ENCODE measurements at regions not wholly inside any gene's neighbourhood (a gene's known extent, or its start where the extent isn't known, plus 50 kb on each side); places are given as distances from the start of the nearest gene placed in this dataset.

- no peaks in the 10 kb centered on the region for H3K36me3 Mint-ChIP-seq
- peaks cover 0 to 3% (median 0%) of the 10 kb centered on the region in 6 donors for H3K9me3 Mint-ChIP-seq
- no peak overlapping the region for H3K27ac Mint-ChIP-seq
- H3K4me3 Mint-ChIP-seq = no peak overlapping the region
- peaks cover 0 to 5% (median 3%) of the 10 kb centered on the region in 3 donors for H3K27me3 Mint-ChIP-seq (ENCODE audit: low read depth in 3 of 3)
- H3K4me1 Mint-ChIP-seq = peaks cover 22 to 32% of the 10 kb centered on the region in 2 donors
- DNase-seq = no peak
Measured at GRCh38 chr3:23112491-23112890, 90.6 kb upstream of the UBE2E2 start.

- no peak for DNase-seq
- Mint-ChIP-seq H3K4me3 (no peak overlapping the region), H3K4me1 (peaks cover 16 to 24% of the 10 kb centered on the region in 2 donors), H3K27ac (no peak overlapping the region), H3K9me3 (peaks cover 0 to 8% (median 0%) of the 10 kb centered on the region in 6 donors), H3K36me3 (no peaks in the 10 kb centered on the region), H3K27me3 (ENCODE audit: low read depth in 3 of 3) (peaks cover 0 to 5% (median 0%) of the 10 kb centered on the region in 3 donors)
Measured at GRCh38 chr3:23113455-23114171, 89.5 kb upstream of the UBE2E2 start.

GRCh38 chr3:23114432-23114831, 88.7 kb upstream of the UBE2E2 start:
- peaks cover 16 to 22% of the 10 kb centered on the region in 2 donors for H3K4me1 Mint-ChIP-seq
- H3K4me3 Mint-ChIP-seq = peak overlapping the region in 1 of 5 donors; percentile 38
- H3K36me3 Mint-ChIP-seq = no peaks in the 10 kb centered on the region
- H3K9me3 Mint-ChIP-seq = peaks cover 0 to 8% (median 0%) of the 10 kb centered on the region in 6 donors
- peaks cover 0 to 5% (median 0%) of the 10 kb centered on the region in 3 donors for H3K27me3 Mint-ChIP-seq (ENCODE audit: low read depth in 3 of 3)
- no peak for DNase-seq
- H3K27ac Mint-ChIP-seq = no peak overlapping the region

GRCh38 chr3:23115171-23115877, 87.8 kb upstream of the UBE2E2 start:
- DNase-seq = no peak
- Mint-ChIP-seq H3K4me3 (peak overlapping the region in 4 of 5 donors; percentile 18 to 75 (median 44)), H3K4me1 (peaks cover 16 to 22% of the 10 kb centered on the region in 2 donors), H3K9me3 (peaks cover 0 to 8% (median 0%) of the 10 kb centered on the region in 6 donors), H3K27ac (no peak overlapping the region), H3K27me3 (ENCODE audit: low read depth in 3 of 3) (peaks cover 0 to 5% (median 0%) of the 10 kb centered on the region in 3 donors), H3K36me3 (no peaks in the 10 kb centered on the region)

- Mint-ChIP-seq H3K4me1 (peaks cover 16 to 22% of the 10 kb centered on the region in 2 donors), H3K27ac (no peak overlapping the region), H3K4me3 (no peak overlapping the region), H3K36me3 (no peaks in the 10 kb centered on the region), H3K27me3 (ENCODE audit: low read depth in 3 of 3) (peaks cover 0 to 5% (median 0%) of the 10 kb centered on the region in 3 donors), H3K9me3 (peaks cover 0 to 8% (median 0%) of the 10 kb centered on the region in 6 donors)
- no peak for DNase-seq
Measured at GRCh38 chr3:23116081-23116837, 86.9 kb upstream of the UBE2E2 start.

- H3K27ac Mint-ChIP-seq = no peak overlapping the region
- no peak overlapping the region for H3K4me3 Mint-ChIP-seq
- H3K27me3 Mint-ChIP-seq (ENCODE audit: low read depth in 3 of 3) = peaks cover 0 to 3% (median 0%) of the 10 kb centered on the region in 3 donors
- no peaks in the 10 kb centered on the region for H3K36me3 Mint-ChIP-seq
- DNase-seq = no peak
- H3K4me1 Mint-ChIP-seq = peaks cover 16 to 22% of the 10 kb centered on the region in 2 donors
- H3K9me3 Mint-ChIP-seq = peaks cover 0 to 6% (median 0%) of the 10 kb centered on the region in 6 donors
Measured at GRCh38 chr3:23117856-23118255, 85.3 kb upstream of the UBE2E2 start.

- Mint-ChIP-seq H3K27me3 (ENCODE audit: low read depth in 3 of 3) (peaks cover 0 to 4% (median 0%) of the 10 kb centered on the region in 3 donors), H3K4me3 (no peak overlapping the region), H3K36me3 (peaks cover 0 to 6% (median 0%) of the 10 kb centered on the region in 3 donors), H3K27ac (no peak overlapping the region), H3K9me3 (peaks cover 0 to 5% (median 0%) of the 10 kb centered on the region in 6 donors), H3K4me1 (no peaks in the 10 kb centered on the region)
- DNase-seq = no peak
Measured at GRCh38 chr3:23127196-23127595, 75.9 kb upstream of the UBE2E2 start.

- Mint-ChIP-seq H3K27me3 (ENCODE audit: low read depth in 3 of 3) (peaks cover 0 to 4% (median 0%) of the 10 kb centered on the region in 3 donors), H3K4me1 (no peaks in the 10 kb centered on the region), H3K4me3 (no peak overlapping the region), H3K9me3 (peaks cover 0 to 5% (median 0%) of the 10 kb centered on the region in 6 donors), H3K36me3 (peaks cover 0 to 6% (median 0%) of the 10 kb centered on the region in 3 donors), H3K27ac (no peak overlapping the region)
- DNase-seq = no peak
Measured at GRCh38 chr3:23128655-23129054, 74.5 kb upstream of the UBE2E2 start.

GRCh38 chr3:23129117-23129516, 74.0 kb upstream of the UBE2E2 start:
- Mint-ChIP-seq H3K4me1 (no peaks in the 10 kb centered on the region), H3K27ac (no peak overlapping the region), H3K4me3 (no peak overlapping the region), H3K36me3 (peaks cover 0 to 6% (median 0%) of the 10 kb centered on the region in 3 donors), H3K9me3 (peaks cover 0 to 5% (median 0%) of the 10 kb centered on the region in 6 donors), H3K27me3 (ENCODE audit: low read depth in 3 of 3) (peaks cover 0 to 4% (median 0%) of the 10 kb centered on the region in 3 donors)
- DNase-seq = no peak

GRCh38 chr3:23129817-23130216, 73.3 kb upstream of the UBE2E2 start:
- H3K4me1 Mint-ChIP-seq = no peaks in the 10 kb centered on the region
- H3K27me3 Mint-ChIP-seq (ENCODE audit: low read depth in 3 of 3) = peaks cover 0 to 4% (median under 1%) of the 10 kb centered on the region in 3 donors
- H3K36me3 Mint-ChIP-seq = peaks cover 0 to 6% (median 0%) of the 10 kb centered on the region in 3 donors
- no peak overlapping the region for H3K27ac Mint-ChIP-seq
- H3K9me3 Mint-ChIP-seq = peaks cover 0 to 5% (median 0%) of the 10 kb centered on the region in 6 donors
- H3K4me3 Mint-ChIP-seq = no peak overlapping the region
- DNase-seq = no peak

GRCh38 chr3:23130406-23130805, 72.7 kb upstream of the UBE2E2 start:
- Mint-ChIP-seq H3K36me3 (peaks cover 0 to 6% (median 0%) of the 10 kb centered on the region in 3 donors), H3K4me1 (no peaks in the 10 kb centered on the region), H3K27ac (no peak overlapping the region)

GRCh38 chr3:23135026-23135785, 67.9 kb upstream of the UBE2E2 start:
- no peaks in the 10 kb centered on the region for H3K4me1 Mint-ChIP-seq
- no peak overlapping the region for H3K4me3 Mint-ChIP-seq
- H3K9me3 Mint-ChIP-seq = peaks cover 0 to 9% (median 6%) of the 10 kb centered on the region in 6 donors
- no peak for DNase-seq
- no peaks in the 10 kb centered on the region for H3K36me3 Mint-ChIP-seq
- peaks cover 0 to 1% (median 0%) of the 10 kb centered on the region in 3 donors for H3K27me3 Mint-ChIP-seq (ENCODE audit: low read depth in 3 of 3)
- H3K27ac Mint-ChIP-seq = no peak overlapping the region

More at GRCh38 chr3:23130406-23130805, 72.7 kb upstream of the UBE2E2 start:
- no peak for DNase-seq
- H3K27me3 Mint-ChIP-seq (ENCODE audit: low read depth in 3 of 3) = peaks cover 0 to 4% (median 1%) of the 10 kb centered on the region in 3 donors
- H3K4me3 Mint-ChIP-seq = no peak overlapping the region
- peaks cover 0 to 3% (median 0%) of the 10 kb centered on the region in 6 donors for H3K9me3 Mint-ChIP-seq

GRCh38 chr3:23136054-23136453, 67.1 kb upstream of the UBE2E2 start:
- DNase-seq = no peak
- Mint-ChIP-seq H3K36me3 (no peaks in the 10 kb centered on the region), H3K4me3 (no peak overlapping the region), H3K9me3 (peaks cover 0 to 10% (median 6%) of the 10 kb centered on the region in 6 donors), H3K27me3 (ENCODE audit: low read depth in 3 of 3) (peaks cover 0 to 1% (median 0%) of the 10 kb centered on the region in 3 donors), H3K4me1 (no peaks in the 10 kb centered on the region), H3K27ac (no peak overlapping the region)

Measured in immature natural killer cell (primary cell).